ENCODE measurements at regions not wholly inside any gene's neighbourhood (a gene's known extent, or its start where the extent isn't known, plus 50 kb on each side); places are given as distances from the start of the nearest gene placed in this dataset.
A peak's percentile ranks its signal among the peaks of the same experiment; 100 is the strongest.

DNA sequence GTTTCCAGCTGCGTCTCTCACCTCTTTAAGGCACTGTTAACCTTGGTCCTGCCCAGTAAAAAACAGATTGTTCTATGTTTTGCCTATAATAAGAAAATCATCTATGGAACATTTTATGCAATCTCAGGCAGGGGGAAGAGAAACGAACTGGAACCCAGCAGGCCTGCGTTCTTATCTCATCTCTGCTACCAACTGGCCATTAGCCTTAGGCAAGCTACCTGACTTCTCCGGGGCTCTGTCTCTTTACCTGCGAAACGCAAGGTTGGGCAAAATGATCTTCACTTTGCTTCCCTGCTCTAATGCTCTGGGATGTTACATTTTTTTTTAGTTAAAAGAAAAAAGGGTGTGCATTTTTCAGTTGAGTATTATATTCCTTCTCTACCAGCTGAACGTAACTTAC lies 70.5 kb upstream of the WIPF1 start:
- TF ChIP-seq, protein P1, sequence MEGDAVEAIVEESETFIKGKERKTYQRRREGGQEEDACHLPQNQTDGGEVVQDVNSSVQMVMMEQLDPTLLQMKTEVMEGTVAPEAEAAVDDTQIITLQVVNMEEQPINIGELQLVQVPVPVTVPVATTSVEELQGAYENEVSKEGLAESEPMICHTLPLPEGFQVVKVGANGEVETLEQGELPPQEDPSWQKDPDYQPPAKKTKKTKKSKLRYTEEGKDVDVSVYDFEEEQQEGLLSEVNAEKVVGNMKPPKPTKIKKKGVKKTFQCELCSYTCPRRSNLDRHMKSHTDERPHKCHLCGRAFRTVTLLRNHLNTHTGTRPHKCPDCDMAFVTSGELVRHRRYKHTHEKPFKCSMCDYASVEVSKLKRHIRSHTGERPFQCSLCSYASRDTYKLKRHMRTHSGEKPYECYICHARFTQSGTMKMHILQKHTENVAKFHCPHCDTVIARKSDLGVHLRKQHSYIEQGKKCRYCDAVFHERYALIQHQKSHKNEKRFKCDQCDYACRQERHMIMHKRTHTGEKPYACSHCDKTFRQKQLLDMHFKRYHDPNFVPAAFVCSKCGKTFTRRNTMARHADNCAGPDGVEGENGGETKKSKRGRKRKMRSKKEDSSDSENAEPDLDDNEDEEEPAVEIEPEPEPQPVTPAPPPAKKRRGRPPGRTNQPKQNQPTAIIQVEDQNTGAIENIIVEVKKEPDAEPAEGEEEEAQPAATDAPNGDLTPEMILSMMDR (IDR thresholded peaks at IDR 0.05): no peak
- TF ChIP-seq EZH2 (IDR thresholded peaks at IDR 0.05; ENCODE audit: borderline replicate concordance, insufficient read depth, low read depth, low read length, poor library complexity, severe bottlenecking): no peak

DNA sequence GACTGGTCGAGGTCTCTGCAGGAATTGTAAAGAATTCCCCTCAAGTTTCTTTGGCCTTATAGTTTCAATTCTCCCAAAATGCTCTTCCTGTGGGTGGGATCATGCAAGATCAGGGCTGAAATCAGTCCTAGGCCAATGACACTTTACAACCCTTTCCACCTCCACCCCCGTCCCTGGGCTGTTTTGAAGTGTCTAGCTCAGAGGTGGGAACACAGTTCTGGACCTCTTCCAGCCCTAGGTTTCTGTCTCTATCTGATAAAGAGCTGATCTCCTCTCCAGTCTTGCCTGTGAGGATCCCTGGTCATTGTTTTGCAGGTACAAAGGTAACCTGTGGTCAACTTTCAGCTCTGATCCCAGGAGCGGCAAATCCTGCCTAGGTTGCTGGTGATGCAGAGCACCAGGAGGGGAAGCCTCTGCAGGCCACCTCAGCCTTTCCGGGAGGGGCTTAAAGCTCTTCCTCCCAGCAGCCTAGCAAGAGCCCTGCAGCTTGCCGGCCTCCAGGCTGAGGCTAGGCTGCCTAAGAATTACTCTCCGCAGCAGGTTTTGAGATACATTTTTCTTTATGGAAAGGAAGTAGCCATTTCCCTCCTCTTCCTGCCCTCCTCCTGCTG lies 69.8 kb upstream of the WIPF1 start:
- Histone ChIP-seq H3K4me1 (ENCODE audit: control insufficient read depth in 2 of 2, insufficient read depth in 2 of 2, low read length in 2 of 2) (peaks cover 19% of the 10 kb centered on the region in 2 donors), H3K36me3 (replicated peaks in 1 of 2; ENCODE audit: control extremely low read depth in 1 of 2, control insufficient read depth in 1 of 2, extremely low read depth in 1 of 2, insufficient read depth in 2 of 2, low read length in 1 of 2) (no peaks in the 10 kb centered on the region), H2AFZ (ENCODE audit: insufficient read depth, low read depth, low read length, poor library complexity, severe bottlenecking) (peak overlapping the region; percentile 11), H4K20me1 (ENCODE audit: control insufficient read depth, insufficient read depth, low read length, poor library complexity, severe bottlenecking) (no peaks in the 10 kb centered on the region), H3K79me2 (ENCODE audit: control insufficient read depth, insufficient read depth, low read length) (peaks cover 9% of the 10 kb centered on the region), H3K9ac (ENCODE audit: low read length) (no peak overlapping the region), H3K27ac (ENCODE audit: low read length in 2 of 2) (no peak overlapping the region), H3K4me3 (ENCODE audit: control extremely low read depth in 1 of 5, extremely low read depth in 1 of 5, insufficient read depth in 1 of 5, low read depth in 2 of 5, low read length in 4 of 5) (no peak overlapping the region), H3K4me2 (replicated peaks; ENCODE audit: low read depth, low read length, poor library complexity, severe bottlenecking) (no peak overlapping the region), H3K9me3 (ENCODE audit: control extremely low read depth in 1 of 3, control insufficient read depth in 2 of 3, insufficient read depth in 1 of 3, low read length in 2 of 3) (peaks cover 0 to 10% (median 6%) of the 10 kb centered on the region in 3 donors), H3K27me3 (replicated peaks in 1 of 4; ENCODE audit: control extremely low read depth in 1 of 4, control insufficient read depth in 3 of 4, insufficient read depth in 4 of 4, low read length in 3 of 4) (peaks cover 0 to 4% (median 0%) of the 10 kb centered on the region in 4 experiments)
- intact Hi-C loops (cut with micrococcal nuclease): no loop called here
- H3K27ac Mint-ChIP-seq: no peak overlapping the region
- no peak for TF ChIP-seq EZH2 (IDR thresholded peaks at IDR 0.05; ENCODE audit: borderline replicate concordance, insufficient read depth, low read depth, low read length, poor library complexity, severe bottlenecking)
- TF ChIP-seq, protein P1 (IDR thresholded peaks at IDR 0.05): no peak
- ATAC-seq (ENCODE audit: low read depth) (no peak), DNase-seq (no peak)
- ChIA-PET CTCF (interaction anchor here (0.5 to 1.8 kb wide), 6 partner anchors 21 to 1331 kb away, joined by 3 to 10 read pairs (median 3); no protein-coding TSS in a partner anchor), POLR2A (no interaction called here)
- WGBS (ENCODE audit: insufficient coverage): 22% methylated on average over 4 of the region's 6 CpGs
- H3K4me1 Mint-ChIP-seq: peaks cover 18% of the 10 kb centered on the region
- H3K27me3 Mint-ChIP-seq: no peaks in the 10 kb centered on the region
- peaks cover 11% of the 10 kb centered on the region for H3K9me3 Mint-ChIP-seq (ENCODE audit: insufficient read depth)
- no peak overlapping the region for H3K4me3 Mint-ChIP-seq

More for the DNA sequence above, 70.5 kb upstream of the WIPF1 start:
- ATAC-seq (ENCODE audit: low read depth) (no peak), DNase-seq (no peak)
- H3K27me3 Mint-ChIP-seq: no peaks in the 10 kb centered on the region
- H3K27ac Mint-ChIP-seq: no peak overlapping the region
- peaks cover 11% of the 10 kb centered on the region for H3K9me3 Mint-ChIP-seq (ENCODE audit: insufficient read depth)
- H4K20me1 ChIP-seq (ENCODE audit: control insufficient read depth, insufficient read depth, low read length, poor library complexity, severe bottlenecking): no peaks in the 10 kb centered on the region
- H3K27me3 ChIP-seq (replicated peaks in 1 of 4; ENCODE audit: control extremely low read depth in 1 of 4, control insufficient read depth in 3 of 4, insufficient read depth in 4 of 4, low read length in 3 of 4): peaks cover 0 to 4% (median 0%) of the 10 kb centered on the region in 4 experiments
- H2AFZ ChIP-seq (ENCODE audit: insufficient read depth, low read depth, low read length, poor library complexity, severe bottlenecking): no peak overlapping the region
- peaks cover 9% of the 10 kb centered on the region for H3K79me2 ChIP-seq (ENCODE audit: control insufficient read depth, insufficient read depth, low read length)
- H3K4me3 Mint-ChIP-seq: no peak overlapping the region
- CTCF ChIA-PET: interaction anchor here (0.5 to 1.7 kb wide), 4 partner anchors 32 to 1331 kb away, joined by 3 to 4 read pairs (median 3); no protein-coding TSS in a partner anchor
- intact Hi-C loops (cut with micrococcal nuclease): no loop called here
- POLR2A ChIA-PET: no interaction called here
- no peak overlapping the region for H3K9ac ChIP-seq (ENCODE audit: low read length)
- H3K4me2 ChIP-seq (replicated peaks; ENCODE audit: low read depth, low read length, poor library complexity, severe bottlenecking): no peak overlapping the region
- WGBS (ENCODE audit: insufficient coverage): no CpG with 5 or more reads among the region's 7 CpGs
- H3K4me3 ChIP-seq (ENCODE audit: control extremely low read depth in 1 of 5, extremely low read depth in 1 of 5, insufficient read depth in 1 of 5, low read depth in 2 of 5, low read length in 4 of 5): no peak overlapping the region
- H3K36me3 ChIP-seq (replicated peaks in 1 of 2; ENCODE audit: control extremely low read depth in 1 of 2, control insufficient read depth in 1 of 2, extremely low read depth in 1 of 2, insufficient read depth in 2 of 2, low read length in 1 of 2): no peaks in the 10 kb centered on the region
- peaks cover 0 to 12% (median 8%) of the 10 kb centered on the region in 3 donors for H3K9me3 ChIP-seq (ENCODE audit: control extremely low read depth in 1 of 3, control insufficient read depth in 2 of 3, insufficient read depth in 1 of 3, low read length in 2 of 3)
- no peak overlapping the region for H3K27ac ChIP-seq (ENCODE audit: low read length in 2 of 2)
- H3K4me1 ChIP-seq (ENCODE audit: control insufficient read depth in 2 of 2, insufficient read depth in 2 of 2, low read length in 2 of 2): peaks cover 13 to 14% of the 10 kb centered on the region in 2 donors
- peaks cover 12% of the 10 kb centered on the region for H3K4me1 Mint-ChIP-seq
